Smooth muscle cell (in vitro differentiated cells): ENCODE measurements at regions not wholly inside any gene's neighbourhood (a gene's known extent, or its start where the extent isn't known, plus 50 kb on each side); places are given as distances from the start of the nearest gene placed in this dataset.

Source experiments
- DNase-seq: peaks from one replicate; lab custom pipeline; 2025; ENCODE audit not compliant: unreplicated experiment; lab: John Stamatoyannopoulos, UW
- H2AFZ ChIP-seq: fragments of 200-600 bp; sonication (generic); 2 replicates; pipeline ENCODE4 v1.6.0; 2016; ENCODE audit warnings: antibody characterized with exemption, low read depth, mild to moderate bottlenecking
- H3F3A ChIP-seq: fragments of 200-600 bp; sonication (generic); 2 replicates; pipeline ENCODE4 v1.6.0; 2017; ENCODE audit warnings: antibody characterized with exemption, low read depth
- H3K27ac ChIP-seq: fragments of 200-600 bp; sonication (generic); 2 replicates; pipeline ENCODE4 v1.5.1; 2016; ENCODE audit warnings: low read depth, mild to moderate bottlenecking
- H3K27me3 ChIP-seq: fragments of 200-600 bp; sonication (generic); 2 replicates; pipeline ENCODE4 v1.6.1; 2016; ENCODE audit warnings: low read depth, mild to moderate bottlenecking
- H3K36me3 ChIP-seq: fragments of 200-600 bp; sonication (generic); 2 replicates; pipeline ENCODE4 v1.5.1; 2016; ENCODE audit warnings: low read depth
- H3K4me1 ChIP-seq: fragments of 200-600 bp; sonication (generic); 2 replicates; pipeline ENCODE4 v1.5.1; 2016; ENCODE audit warnings: low read depth
- H3K4me2 ChIP-seq: fragments of 200-600 bp; sonication (generic); 2 replicates; pipeline ENCODE4 v1.6.0; 2016; ENCODE audit warnings: mild to moderate bottlenecking
- H3K4me3 ChIP-seq: fragments of 200-600 bp; sonication (generic); 2 replicates; pipeline ENCODE4 v1.5.1; 2016; ENCODE audit warnings: mild to moderate bottlenecking
- H3K79me2 ChIP-seq: fragments of 200-600 bp; sonication (generic); 2 replicates; pipeline ENCODE4 v1.6.0; 2016; ENCODE audit warnings: low read depth, mild to moderate bottlenecking
- H3K9ac ChIP-seq: fragments of 200-600 bp; sonication (generic); 2 replicates; pipeline ENCODE4 v1.6.0; 2016; ENCODE audit warnings: low read depth
- H3K9me3 ChIP-seq: fragments of 200-600 bp; sonication (generic); replicated peaks from 2 replicates; pipeline ENCODE4 v1.5.1; 2016; ENCODE audit warnings: low read depth
- H4K20me1 ChIP-seq: fragments of 200-600 bp; sonication (generic); 2 replicates; pipeline ENCODE4 v1.6.0; 2016; ENCODE audit warnings: low read depth
- WGBS: methylation state at CpG from one replicate; pipeline ENCODE4 v1.1.7; 2016; ENCODE audit warnings: low lambda C conversion rate; 5-methylcytosine and 5-hydroxymethylcytosine counted together
- TF ChIP-seq, protein P1 (sequence below): fragments of 200-600 bp; sonication (generic); IDR thresholded peaks from 2 replicates; pipeline ENCODE4 v1.5.1; 2017; ENCODE audit warnings: borderline replicate concordance, mild to moderate bottlenecking, antibody characterized with exemption; ENCODE audit not compliant: insufficient read depth, poor library complexity, severe bottlenecking

DNA sequence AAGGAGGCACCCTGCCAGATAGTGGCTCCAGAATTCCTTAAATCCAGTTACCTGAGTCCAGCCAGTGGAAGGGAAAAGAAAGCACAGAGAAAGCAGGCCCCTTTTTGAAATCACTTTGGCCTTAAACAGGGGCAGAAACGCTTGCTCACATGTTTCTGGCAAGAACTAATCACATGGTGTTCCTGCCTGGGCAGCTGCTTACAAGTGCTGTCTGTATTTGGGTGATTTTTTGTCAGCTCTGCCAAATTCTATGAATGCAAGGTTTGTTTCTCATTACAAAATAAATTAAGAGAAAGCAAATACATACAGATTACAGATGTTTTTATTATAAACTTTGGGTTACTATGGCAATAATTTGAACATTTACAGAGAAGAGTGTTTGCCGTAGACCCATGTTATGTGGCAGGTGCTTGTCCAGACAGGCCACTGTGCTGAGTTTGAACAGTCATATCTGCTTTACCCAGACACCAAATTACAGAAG lies 1237.8 kb downstream of the SLITRK5 start:
- no peak for DNase-seq
- Histone ChIP-seq H3F3A (no peaks in the 10 kb centered on the region), H4K20me1 (no peaks in the 10 kb centered on the region), H3K36me3 (no peaks in the 10 kb centered on the region), H3K4me2 (no peak overlapping the region), H2AFZ (no peak overlapping the region), H3K4me1 (no peaks in the 10 kb centered on the region), H3K27ac (no peak overlapping the region), H3K79me2 (no peaks in the 10 kb centered on the region), H3K9ac (no peak overlapping the region), H3K4me3 (no peak overlapping the region), H3K27me3 (no peaks in the 10 kb centered on the region), H3K9me3 (no peaks in the 10 kb centered on the region)
- TF ChIP-seq, protein P1, sequence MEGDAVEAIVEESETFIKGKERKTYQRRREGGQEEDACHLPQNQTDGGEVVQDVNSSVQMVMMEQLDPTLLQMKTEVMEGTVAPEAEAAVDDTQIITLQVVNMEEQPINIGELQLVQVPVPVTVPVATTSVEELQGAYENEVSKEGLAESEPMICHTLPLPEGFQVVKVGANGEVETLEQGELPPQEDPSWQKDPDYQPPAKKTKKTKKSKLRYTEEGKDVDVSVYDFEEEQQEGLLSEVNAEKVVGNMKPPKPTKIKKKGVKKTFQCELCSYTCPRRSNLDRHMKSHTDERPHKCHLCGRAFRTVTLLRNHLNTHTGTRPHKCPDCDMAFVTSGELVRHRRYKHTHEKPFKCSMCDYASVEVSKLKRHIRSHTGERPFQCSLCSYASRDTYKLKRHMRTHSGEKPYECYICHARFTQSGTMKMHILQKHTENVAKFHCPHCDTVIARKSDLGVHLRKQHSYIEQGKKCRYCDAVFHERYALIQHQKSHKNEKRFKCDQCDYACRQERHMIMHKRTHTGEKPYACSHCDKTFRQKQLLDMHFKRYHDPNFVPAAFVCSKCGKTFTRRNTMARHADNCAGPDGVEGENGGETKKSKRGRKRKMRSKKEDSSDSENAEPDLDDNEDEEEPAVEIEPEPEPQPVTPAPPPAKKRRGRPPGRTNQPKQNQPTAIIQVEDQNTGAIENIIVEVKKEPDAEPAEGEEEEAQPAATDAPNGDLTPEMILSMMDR, result no peak
- 61% methylated on average over 2 of the region's 2 CpGs for WGBS

DNA sequence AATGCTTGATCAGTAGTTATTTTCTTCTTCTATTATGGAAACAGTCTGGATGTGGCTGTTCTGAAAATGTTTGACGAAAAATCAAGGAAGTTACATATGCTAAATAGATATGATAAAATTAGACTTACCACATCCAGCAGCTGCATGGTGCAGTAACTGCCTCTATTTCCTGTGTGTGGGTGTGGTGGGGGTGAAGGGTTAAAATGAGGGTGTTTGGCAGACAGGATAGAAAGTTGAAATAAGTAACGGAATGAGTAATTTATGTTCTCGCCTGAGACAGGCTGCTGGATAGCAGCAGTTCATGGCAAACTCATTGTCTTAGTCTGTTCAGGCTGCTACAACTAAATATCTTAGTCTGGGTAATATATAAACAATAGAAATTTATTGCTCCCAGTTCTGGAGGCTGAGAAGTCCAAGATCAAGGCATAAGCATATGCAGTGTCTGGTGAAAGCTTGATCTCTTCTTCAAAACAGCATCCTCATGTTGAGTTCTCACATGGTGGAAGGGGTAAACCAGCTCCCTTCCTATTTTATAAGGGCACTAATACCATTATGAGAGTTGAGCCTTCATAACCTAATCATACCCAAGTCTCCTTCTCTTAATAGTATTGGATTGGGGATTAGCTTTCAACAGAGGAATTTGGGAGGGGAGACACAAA lies 1248.9 kb downstream of the SLITRK5 start:
- Histone ChIP-seq H3K9me3 (no peaks in the 10 kb centered on the region), H3K27me3 (no peaks in the 10 kb centered on the region), H3K27ac (no peak overlapping the region), H4K20me1 (no peaks in the 10 kb centered on the region), H3K4me1 (no peaks in the 10 kb centered on the region), H3K9ac (no peak overlapping the region), H2AFZ (no peak overlapping the region), H3K4me3 (no peak overlapping the region), H3K79me2 (no peaks in the 10 kb centered on the region), H3K36me3 (no peaks in the 10 kb centered on the region), H3K4me2 (no peak overlapping the region), H3F3A (no peaks in the 10 kb centered on the region)
- 92% methylated on average over 3 of the region's 3 CpGs for WGBS
- TF ChIP-seq, protein P1, result no peak
- no peak for DNase-seq

DNA sequence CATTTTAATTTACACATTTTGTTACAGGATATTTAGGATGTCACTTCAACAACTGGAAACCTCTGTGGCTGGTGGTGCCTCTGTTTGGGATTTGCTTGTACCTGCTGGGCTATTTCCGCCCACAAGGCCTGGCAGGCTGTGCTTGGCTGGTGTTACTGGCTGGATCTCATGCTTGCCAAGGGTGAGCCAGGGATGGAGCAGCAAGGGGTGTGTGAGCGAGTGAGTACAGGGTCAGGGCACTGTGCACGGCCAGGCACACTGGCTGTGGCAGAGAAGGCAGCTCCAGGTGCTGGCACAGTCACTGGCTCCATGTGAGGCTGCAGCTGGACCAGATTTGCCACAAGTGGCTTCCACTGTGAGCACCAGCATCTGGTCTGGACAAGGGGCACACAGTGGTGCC lies 1254.8 kb downstream of the SLITRK5 start:
- TF ChIP-seq, protein P1, result no peak
- Histone ChIP-seq H3K9ac (no peak overlapping the region), H2AFZ (no peak overlapping the region), H3K4me3 (no peak overlapping the region), H3K36me3 (no peaks in the 10 kb centered on the region), H3K27ac (no peak overlapping the region), H3K4me2 (no peak overlapping the region), H3F3A (no peaks in the 10 kb centered on the region), H3K27me3 (no peaks in the 10 kb centered on the region), H3K9me3 (no peaks in the 10 kb centered on the region), H4K20me1 (no peaks in the 10 kb centered on the region), H3K4me1 (no peaks in the 10 kb centered on the region), H3K79me2 (no peaks in the 10 kb centered on the region)
- DNase-seq, result no peak
- WGBS, result 90% methylated on average over 3 of the region's 3 CpGs
